ENCODE measurements at regions not wholly inside any gene's neighbourhood (a gene's known extent, or its start where the extent isn't known, plus 50 kb on each side); places are given as distances from the start of the nearest gene placed in this dataset.
A peak's percentile ranks its signal among the peaks of the same experiment; 100 is the strongest.

Small RNAs in the stretch of these regions (microRNA-seq; reads per million reads assigned to microRNA genes)
- gene MIR218-1: 63.4 reads per million, percentile 55 among the genes with 10 or more reads in this experiment

All from neural crest cell (in vitro differentiated cells).